GM21367 (cell line): ENCODE measurements at regions not wholly inside any gene's neighbourhood (a gene's known extent, or its start where the extent isn't known, plus 50 kb on each side); places are given as distances from the start of the nearest gene placed in this dataset.
"Not testable (repeated sequence)": the region's sequence is repeated elsewhere in the genome, so short reads cannot be mapped to it uniquely, and the experiment has no call there.

Experiments used
- ATAC-seq: cut with Tn5 transposase; IDR thresholded peaks from one replicate; pipeline ENCODE4 v1.9.1; 2021; ENCODE audit not compliant: unreplicated experiment

GRCh38 chr13:79836121-79836520 lies 355.2 kb downstream of the NDFIP2 start:
- not testable (repeated sequence) for ATAC-seq

- no peak for ATAC-seq
Observed at GRCh38 chr13:79834876-79835275, 353.9 kb downstream of the NDFIP2 start.

DNA sequence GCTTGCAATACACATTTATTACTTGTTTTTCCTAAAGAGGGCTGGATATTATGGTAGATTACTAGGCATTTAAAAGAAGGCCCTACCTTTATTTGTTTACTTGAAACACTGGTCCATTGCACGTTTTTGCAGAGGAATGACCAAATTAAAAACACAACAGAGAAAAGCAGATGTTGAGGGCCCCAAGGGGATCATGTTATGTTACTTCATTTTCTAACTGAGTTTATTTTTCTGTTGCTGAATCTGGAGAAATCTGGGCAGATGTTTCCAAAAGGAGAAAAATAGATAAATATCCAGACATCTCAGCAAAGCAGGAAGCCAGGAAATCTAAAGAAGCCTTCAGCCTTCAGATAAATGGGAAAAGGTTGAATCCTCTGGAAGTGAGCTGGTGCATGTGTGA lies 353.0 kb downstream of the NDFIP2 start:
- no peak for ATAC-seq

GRCh38 chr13:79831556-79831955 lies 350.6 kb downstream of the NDFIP2 start:
- ATAC-seq, result no peak

DNA sequence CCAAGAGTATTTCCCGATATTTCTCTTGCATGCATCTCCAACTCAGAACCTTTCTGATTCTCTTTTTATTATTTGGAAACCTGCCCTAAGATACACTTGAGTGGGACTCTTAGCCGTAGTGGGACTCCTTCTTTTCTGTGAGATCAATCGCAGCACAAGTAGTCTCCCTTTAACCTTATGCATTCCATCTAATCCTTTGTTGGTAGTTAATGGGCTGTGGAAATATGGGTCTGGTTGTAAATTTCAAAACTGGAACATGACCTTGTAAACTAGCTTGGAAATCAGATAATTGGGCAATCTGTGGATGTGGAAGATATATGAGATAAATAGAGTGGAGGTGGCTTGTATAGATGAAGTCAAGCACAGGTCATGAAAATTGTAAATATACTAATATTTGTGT lies 350.0 kb downstream of the NDFIP2 start:
- ATAC-seq, result no peak

- no peak for ATAC-seq
Observed at GRCh38 chr13:79830426-79830825, 349.5 kb downstream of the NDFIP2 start.

DNA sequence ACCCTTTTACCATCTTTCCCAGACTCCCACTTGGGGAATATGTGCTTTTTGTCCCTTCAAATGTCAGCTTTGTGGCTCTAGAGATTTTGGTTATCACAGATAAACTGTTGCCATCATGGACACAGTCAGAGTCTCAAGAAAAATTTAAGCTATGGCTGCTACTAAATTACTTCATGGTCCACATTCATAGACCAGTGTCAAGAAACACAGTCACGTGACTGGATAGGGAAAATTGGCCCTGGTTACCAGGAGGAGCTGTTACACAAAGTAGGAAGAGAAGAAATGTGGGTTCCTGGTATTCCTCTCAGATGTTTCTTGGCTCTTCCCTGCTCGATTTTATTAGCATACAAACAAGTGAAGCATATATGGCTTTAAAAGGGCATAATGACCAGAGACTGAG lies 348.9 kb downstream of the NDFIP2 start:
- no peak for ATAC-seq

DNA sequence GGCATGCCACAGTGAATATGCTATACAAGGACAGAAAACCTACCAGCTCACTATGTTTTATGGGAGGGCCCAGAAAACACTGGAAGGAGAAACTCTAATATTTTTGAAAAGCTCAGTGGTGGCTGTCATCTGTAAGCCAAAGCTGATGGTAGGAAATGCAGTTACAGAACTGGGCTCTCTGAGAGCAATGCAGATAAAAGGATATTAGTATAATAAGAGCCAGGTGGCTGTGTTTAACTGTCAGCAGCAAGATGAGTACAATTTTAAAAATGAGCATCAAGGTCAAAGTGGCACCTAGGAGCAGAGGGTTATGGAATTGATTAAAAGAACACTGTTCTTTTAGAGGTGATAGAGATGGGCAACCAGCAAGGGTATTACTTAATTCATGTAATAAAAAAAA lies 345.0 kb downstream of the NDFIP2 start:
- ATAC-seq, result no peak

DNA sequence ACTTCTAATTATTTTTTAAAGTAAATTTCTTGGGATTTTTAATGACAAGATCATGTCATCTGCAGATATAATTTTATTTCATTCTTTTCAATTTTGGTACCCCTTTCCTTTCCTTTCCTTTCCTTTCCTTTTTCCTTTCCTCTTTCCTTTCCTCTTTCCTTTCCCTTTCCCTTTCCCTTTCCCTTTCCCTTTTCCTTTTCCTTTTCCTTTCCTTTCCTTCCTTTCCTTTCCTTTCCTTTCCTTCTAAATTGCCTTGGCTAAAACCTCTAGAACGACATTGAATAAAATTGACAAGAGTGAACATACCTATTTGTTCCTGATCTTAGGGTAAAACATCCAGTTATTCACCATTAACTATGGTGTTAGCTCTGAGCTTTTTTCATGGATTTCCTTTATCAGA lies 334.1 kb downstream of the NDFIP2 start:
- ATAC-seq, result no peak

DNA sequence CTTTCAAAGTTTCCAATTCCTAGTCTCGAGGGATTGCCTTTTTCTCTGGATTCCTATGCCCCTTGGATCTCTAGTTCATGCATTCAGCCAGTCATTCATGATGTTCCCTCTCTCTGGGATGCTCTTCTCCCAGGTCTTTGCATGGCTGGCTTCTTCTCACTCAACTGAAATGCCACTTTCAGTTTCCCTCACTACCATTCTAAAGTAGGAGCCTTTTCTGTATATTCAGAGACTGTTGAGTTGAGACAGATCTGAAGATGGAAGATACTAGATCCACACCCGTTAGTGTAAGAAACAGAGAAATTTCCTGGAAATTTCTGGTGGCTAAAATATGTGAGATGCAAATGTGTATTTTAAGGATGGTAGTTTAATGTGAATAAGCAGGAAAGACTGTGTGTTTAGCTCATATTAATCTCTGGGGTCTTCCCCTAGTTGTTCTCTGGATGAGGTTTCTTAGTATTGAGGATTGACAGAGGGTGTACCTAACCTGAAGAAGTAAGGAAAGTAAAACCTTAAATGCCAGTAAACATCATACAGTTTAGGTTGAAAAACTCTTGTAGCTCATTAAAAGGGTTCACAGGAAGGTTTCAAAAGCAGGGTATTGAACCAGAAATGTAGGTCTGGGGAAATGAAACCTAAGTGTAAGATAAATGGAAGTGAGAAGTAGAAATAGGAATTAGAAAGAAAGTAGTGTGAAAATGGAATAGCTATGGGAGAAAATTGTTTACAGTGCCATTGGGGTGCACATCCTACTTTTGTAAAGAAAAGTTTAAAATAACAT lies 331.3 kb downstream of the NDFIP2 start:
- peak; percentile 72 for ATAC-seq

DNA sequence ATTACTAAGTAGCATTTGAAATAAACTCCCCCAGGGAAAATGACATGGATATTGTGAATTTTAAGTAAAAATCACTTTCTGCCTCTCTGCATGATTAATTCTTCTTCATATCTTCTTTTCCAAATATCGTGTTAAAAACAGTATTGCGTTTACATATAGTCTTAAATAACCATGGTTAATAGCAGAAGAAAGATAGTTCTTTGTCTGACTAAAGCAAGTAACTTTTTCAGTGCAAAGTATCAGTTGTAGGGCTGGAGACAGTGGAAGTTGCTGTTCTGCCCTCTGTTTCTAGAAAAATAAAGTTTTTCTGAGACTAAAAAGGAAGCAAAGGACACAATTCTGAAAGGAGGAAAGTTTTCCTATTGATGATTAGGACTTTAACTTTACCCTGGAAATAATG lies 330.2 kb downstream of the NDFIP2 start:
- ATAC-seq, result no peak

DNA sequence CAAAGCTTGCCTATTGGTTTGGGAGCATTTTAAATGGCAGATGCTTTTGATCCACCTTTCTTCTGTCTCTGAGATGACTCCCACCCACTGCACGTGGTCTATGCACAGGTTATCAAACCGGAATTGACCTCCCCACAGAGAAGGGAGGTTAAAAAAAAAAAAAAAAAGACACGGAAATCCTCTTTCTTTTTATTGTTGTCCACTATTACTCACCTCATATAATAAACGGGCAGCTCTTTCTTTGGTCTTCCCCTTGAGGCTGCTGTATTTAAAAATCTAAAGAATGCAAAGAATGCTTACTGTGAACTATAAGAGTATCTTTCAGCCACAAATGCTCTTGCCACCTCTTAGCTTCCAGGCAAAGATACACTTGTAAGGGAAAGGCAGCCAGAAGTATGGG lies 329.7 kb downstream of the NDFIP2 start:
- no peak for ATAC-seq

DNA sequence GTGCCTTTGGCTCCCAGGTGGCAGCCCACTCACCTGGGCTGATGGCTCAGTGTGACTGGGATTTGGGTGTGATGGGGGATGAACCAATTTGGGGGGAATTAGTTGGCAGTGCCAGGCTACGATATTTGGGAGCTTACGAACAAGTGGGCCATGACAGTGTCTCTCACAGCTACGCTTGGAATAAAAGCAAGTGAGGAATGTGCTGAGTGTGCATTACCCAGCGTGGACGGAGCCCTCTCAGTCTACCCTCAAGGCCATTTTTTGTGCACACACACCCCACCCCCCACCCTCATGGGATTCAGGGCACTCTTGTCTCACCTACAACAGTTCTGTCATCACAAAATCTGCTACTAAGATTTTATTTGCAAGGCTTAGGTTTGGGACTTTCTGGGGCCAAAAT lies 329.1 kb downstream of the NDFIP2 start:
- no peak for ATAC-seq

DNA sequence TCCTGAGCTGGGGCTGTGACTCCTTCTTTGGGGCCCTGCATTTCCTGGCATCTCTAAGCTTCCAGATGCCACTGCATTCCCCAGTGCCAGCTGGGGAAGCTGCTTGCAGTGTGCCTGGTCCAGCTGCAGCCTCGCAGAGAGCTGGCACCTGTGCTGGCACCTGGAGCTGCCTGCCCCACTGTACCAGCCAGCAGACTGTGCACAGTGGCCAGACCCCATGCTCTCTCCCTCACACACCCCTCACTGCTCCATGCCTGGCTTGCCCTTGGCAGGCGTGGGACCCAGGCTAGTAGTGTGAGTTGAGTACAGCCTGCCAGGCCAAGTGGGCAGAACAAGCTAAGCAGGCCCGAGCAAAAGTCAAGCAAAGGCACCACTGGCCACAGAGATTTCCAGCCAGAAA lies 327.5 kb downstream of the NDFIP2 start:
- no peak for ATAC-seq

- ATAC-seq, result no peak
Observed at GRCh38 chr13:79807554-79807953, 326.6 kb downstream of the NDFIP2 start.

GRCh38 chr13:79806821-79807220 lies 325.9 kb downstream of the NDFIP2 start:
- ATAC-seq, result no peak

DNA sequence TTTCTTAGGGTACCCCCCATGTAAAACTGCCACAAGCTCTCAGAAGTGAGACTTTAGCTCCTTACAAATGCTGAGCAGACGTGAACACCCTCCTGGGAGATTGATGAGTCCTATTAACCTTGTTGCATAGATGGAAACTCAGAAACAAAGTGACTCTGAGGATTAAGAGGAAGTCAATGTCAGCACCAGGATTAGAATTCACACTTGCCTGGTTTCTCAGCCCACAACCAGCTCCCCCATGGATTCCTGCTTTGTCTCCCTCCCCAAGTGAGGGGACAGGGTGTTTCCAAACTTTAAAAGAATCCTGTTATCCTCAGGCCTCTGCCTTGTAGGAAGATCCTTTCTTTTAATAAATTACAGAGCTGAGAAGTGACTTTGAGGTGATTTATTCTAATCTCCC lies 324.4 kb downstream of the NDFIP2 start:
- ATAC-seq, result no peak

GRCh38 chr13:79803989-79804388 lies 323.0 kb downstream of the NDFIP2 start:
- no peak for ATAC-seq

GRCh38 chr13:79803296-79803695 lies 322.3 kb downstream of the NDFIP2 start:
- ATAC-seq, result no peak

DNA sequence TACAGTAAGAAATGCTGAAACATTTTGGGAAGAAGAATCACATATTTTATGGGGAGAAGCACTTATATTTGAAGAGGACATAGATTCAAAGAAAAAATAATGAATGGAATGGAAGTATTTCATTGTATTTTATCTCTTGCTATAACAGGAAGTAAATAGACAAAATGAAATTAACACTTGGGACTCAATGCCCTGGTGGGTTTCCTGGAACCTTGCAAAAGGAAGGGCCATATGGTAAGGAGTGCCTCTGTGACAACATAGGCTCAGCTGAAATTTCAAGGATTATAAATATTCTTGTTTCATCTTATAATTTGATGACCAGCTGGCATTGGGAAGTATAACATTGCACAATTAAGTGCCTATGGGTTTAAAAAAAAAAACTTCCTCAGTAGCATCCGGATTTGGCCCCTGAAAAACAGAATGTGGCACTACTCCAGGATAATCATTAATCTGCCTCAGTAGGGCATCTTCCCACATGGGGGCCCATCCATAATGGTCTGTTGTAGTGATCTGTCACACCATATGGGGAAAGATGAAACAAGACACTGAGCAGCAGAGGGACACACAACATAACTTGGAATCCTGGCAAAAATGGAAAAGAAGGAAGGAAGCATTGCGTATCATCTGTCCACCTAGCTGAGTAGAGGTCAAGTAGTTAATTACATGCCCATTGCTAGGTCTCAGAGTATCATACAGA lies 321.6 kb downstream of the NDFIP2 start:
- ATAC-seq, result no peak

DNA sequence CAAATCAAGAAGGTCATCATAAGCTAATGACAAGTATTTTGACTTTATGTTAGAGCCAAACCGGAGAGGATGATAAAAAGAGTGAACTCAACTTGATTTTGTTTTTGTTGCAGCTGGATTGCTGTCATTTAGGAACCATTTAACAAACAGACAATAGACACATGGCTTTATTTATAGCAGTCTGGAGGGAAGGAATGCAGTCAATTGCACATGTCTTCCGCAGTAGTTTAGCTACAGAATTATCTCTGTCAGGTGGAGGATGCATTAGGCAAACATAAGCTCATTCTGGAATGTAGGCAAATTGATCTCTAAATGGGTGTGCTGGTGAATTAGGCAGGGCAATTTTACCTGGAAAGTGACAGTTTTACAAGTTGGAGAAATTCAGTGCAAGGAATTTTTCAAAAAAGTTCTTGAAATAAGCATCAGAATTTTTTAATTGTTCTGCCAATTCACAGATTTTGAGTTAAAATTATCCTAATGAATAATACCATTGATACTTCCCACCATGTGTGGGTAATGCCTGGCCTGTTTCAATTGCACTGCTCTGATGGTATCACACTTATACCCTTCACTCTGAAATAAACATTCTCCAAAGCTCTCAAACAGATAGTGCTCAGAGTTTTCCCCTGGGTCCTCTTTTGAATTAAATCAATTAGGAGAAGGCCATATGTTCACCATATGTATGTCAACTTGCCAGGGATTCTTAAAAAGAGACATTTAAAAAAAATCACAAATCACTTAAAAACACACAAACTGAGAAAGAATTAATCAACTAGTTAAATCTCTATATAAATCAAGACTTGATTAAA lies 318.3 kb downstream of the NDFIP2 start:
- ATAC-seq, result no peak

DNA sequence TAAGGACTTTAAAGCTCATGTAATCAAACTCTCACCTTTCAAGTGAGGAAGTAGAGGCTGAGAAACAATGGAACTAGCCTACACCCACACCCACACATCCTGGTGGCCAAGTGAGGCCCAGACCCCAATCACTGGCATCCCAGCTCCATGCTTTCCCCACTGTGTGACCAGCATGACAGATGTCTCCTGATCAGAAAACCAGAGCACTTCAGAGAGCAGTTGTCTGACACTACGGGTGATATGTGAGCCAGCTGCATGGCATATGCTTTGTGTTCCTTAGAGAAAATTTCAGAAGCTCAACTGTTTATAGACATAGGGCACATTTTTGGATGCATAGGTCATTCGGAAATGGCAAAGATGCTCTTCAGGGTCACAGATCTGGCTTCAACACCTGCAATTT lies 315.2 kb downstream of the NDFIP2 start:
- ATAC-seq, result no peak
